ENCODE measurements at regions not wholly inside any gene's neighbourhood (a gene's known extent, or its start where the extent isn't known, plus 50 kb on each side); places are given as distances from the start of the nearest gene placed in this dataset.

GRCh38 chr13:30121244-30121643 lies 186.1 kb downstream of the KATNAL1 start:
- no peak overlapping the region for H3K4me2 ChIP-seq
- FAIRE-seq (no peak), DNase-seq (ENCODE audit: low read depth in 1 of 2, low spot score in 1 of 2) (no peak), ATAC-seq (no peak)
- H3K27ac ChIP-seq, result no peak overlapping the region
- TF ChIP-seq MAFK (IDR thresholded peaks at IDR 0.05; ENCODE audit: partially characterized antibody) (no peak), JUN (IDR thresholded peaks at IDR 0.05) (no peak), USF2 (IDR thresholded peaks at IDR 0.05) (no peak), NFE2L2 (conservative IDR thresholded peaks at IDR 0.05; ENCODE audit: low read length) (no peak), CTCF (IDR thresholded peaks at IDR 0.05) (no peak), GATA3 (IDR thresholded peaks at IDR 0.05; ENCODE audit: borderline replicate concordance) (no peak), ZFP36 (IDR thresholded peaks at IDR 0.05; ENCODE audit: borderline replicate concordance, partially characterized antibody) (no peak), CHD2 (IDR thresholded peaks at IDR 0.05; ENCODE audit: low read length, partially characterized antibody) (no peak), CHD4 (IDR thresholded peaks at IDR 0.05; ENCODE audit: borderline replicate concordance) (no peak), SREBF2 (IDR thresholded peaks at IDR 0.05) (no peak), EHMT2 (IDR thresholded peaks at IDR 0.05; ENCODE audit: low read depth) (no peak), POLR2A (IDR thresholded peaks at IDR 0.05; ENCODE audit: low read length) (no peak), ZC3H11A (IDR thresholded peaks at IDR 0.05) (no peak), FOSB (CRISPR knock-in tag; IDR thresholded peaks at IDR 0.05) (no peak), FOSL2 (IDR thresholded peaks at IDR 0.05) (no peak), FOSL2 (CRISPR knock-in tag; IDR thresholded peaks at IDR 0.05) (no peak), HOXB13 (CRISPR knock-in tag; IDR thresholded peaks at IDR 0.05; ENCODE audit: low read depth) (no peak), JUNB (IDR thresholded peaks at IDR 0.05) (no peak), CBX8 (IDR thresholded peaks at IDR 0.05) (no peak), E2F6 (IDR thresholded peaks at IDR 0.05; ENCODE audit: borderline replicate concordance, low read depth) (no peak)
- H3K4me3 ChIP-seq, result no peak overlapping the region
- no peaks in the 10 kb centered on the region for H3K9me3 ChIP-seq
- 81% methylated on average over 2 of the region's 2 CpGs for WGBS (ENCODE audit: missing lambda C conversion rate)
- POLR2A ChIA-PET, result no interaction called here
- CTCF ChIA-PET, result interaction anchor here (0.8 to 3.6 kb wide), 2 partner anchors 9 to 11 kb away, joined by 6 to 25 read pairs; no protein-coding TSS in a partner anchor
- H3K4me1 ChIP-seq, result peaks cover 11% of the 10 kb centered on the region

GRCh38 chr13:30120133-30120822 lies 187.1 kb downstream of the KATNAL1 start:
- 53% methylated on average over 1 of the region's 1 CpG for WGBS (ENCODE audit: missing lambda C conversion rate)
- no peak for FAIRE-seq
- Histone ChIP-seq H3K4me1 (peaks cover 4% of the 10 kb centered on the region), H3K27ac (no peak overlapping the region), H3K4me2 (no peak overlapping the region), H3K4me3 (no peak overlapping the region), H3K9me3 (no peaks in the 10 kb centered on the region)
- no peak for ATAC-seq
- POLR2A ChIA-PET, result no interaction called here
- TF ChIP-seq TP53 (CRISPR knock-in tag; IDR thresholded peaks at IDR 0.05) (no peak), BCL3 (IDR thresholded peaks at IDR 0.05) (no peak), HOXA7 (CRISPR knock-in tag; IDR thresholded peaks at IDR 0.05) (no peak), HOXB5 (CRISPR knock-in tag; IDR thresholded peaks at IDR 0.05) (no peak), ZNF302 (CRISPR knock-in tag; IDR thresholded peaks at IDR 0.05) (no peak)
- no peak for DNase-seq (ENCODE audit: low read depth in 1 of 2, low spot score in 1 of 2)
- CTCF ChIA-PET, result no interaction called here

All from A549 (cell line).